GM18508 (cell line): ENCODE measurements at regions not wholly inside any gene's neighbourhood (a gene's known extent, or its start where the extent isn't known, plus 50 kb on each side); places are given as distances from the start of the nearest gene placed in this dataset.
"Not testable (repeated sequence)": the region's sequence is repeated elsewhere in the genome, so short reads cannot be mapped to it uniquely, and the experiment has no call there.

ENCODE experiments used
- ATAC-seq: cut with Tn5 transposase; IDR thresholded peaks from one replicate; pipeline ENCODE4 v1.9.1; 2021; ENCODE audit warnings: moderate number of reproducible peaks; ENCODE audit not compliant: insufficient read depth, unreplicated experiment

- no peak for ATAC-seq
Measured at GRCh38 chrX:66915893-66916292, 277.0 kb upstream of the EDA2R start.

GRCh38 chrX:66914080-66914479 is 275.2 kb upstream of the EDA2R start:
- no peak for ATAC-seq

GRCh38 chrX:66912417-66912816 is 273.5 kb upstream of the EDA2R start:
- no peak for ATAC-seq

GRCh38 chrX:66902081-66902480 is 263.2 kb upstream of the EDA2R start:
- ATAC-seq: no peak

- no peak for ATAC-seq
Measured at GRCh38 chrX:66900886-66901285, 262.0 kb upstream of the EDA2R start.

GRCh38 chrX:66892004-66892403 is 253.1 kb upstream of the EDA2R start:
- ATAC-seq: no peak

GRCh38 chrX:66889418-66889817 is 250.5 kb upstream of the EDA2R start:
- ATAC-seq: no peak

GRCh38 chrX:66882101-66882500 is 243.2 kb upstream of the EDA2R start:
- no peak for ATAC-seq

GRCh38 chrX:66876776-66877175 is 237.9 kb upstream of the EDA2R start:
- no peak for ATAC-seq

- no peak for ATAC-seq
Measured at GRCh38 chrX:66872771-66873170, 233.9 kb upstream of the EDA2R start.

- no peak for ATAC-seq
Measured at GRCh38 chrX:66863721-66864120, 224.8 kb upstream of the EDA2R start.

GRCh38 chrX:66833426-66833825 is 194.5 kb upstream of the EDA2R start:
- peak; percentile 98 for ATAC-seq

- no peak for ATAC-seq
Measured at GRCh38 chrX:66815227-66815626, 176.3 kb upstream of the EDA2R start.

GRCh38 chrX:66794514-66794913 is 155.6 kb upstream of the EDA2R start:
- not testable (repeated sequence) for ATAC-seq

GRCh38 chrX:66766318-66766717 is 127.4 kb upstream of the EDA2R start:
- no peak for ATAC-seq

GRCh38 chrX:66760651-66761050 is 121.8 kb upstream of the EDA2R start:
- ATAC-seq: no peak

GRCh38 chrX:66756717-66757116 is 117.8 kb upstream of the EDA2R start:
- peak; percentile 37 for ATAC-seq

GRCh38 chrX:66751136-66751782 is 112.4 kb upstream of the EDA2R start:
- ATAC-seq: no peak

GRCh38 chrX:66744519-66744918 is 105.6 kb upstream of the EDA2R start:
- ATAC-seq: not testable (repeated sequence)

GRCh38 chrX:66731398-66731797 is 92.5 kb upstream of the EDA2R start:
- peak; percentile 50 for ATAC-seq

- peak; percentile 62 for ATAC-seq
Measured at GRCh38 chrX:66728818-66729271, 90.0 kb upstream of the EDA2R start.

- ATAC-seq: no peak
Measured at GRCh38 chrX:66717926-66718325, 79.0 kb upstream of the EDA2R start.
